ENCODE measurements at regions not wholly inside any gene's neighbourhood (a gene's known extent, or its start where the extent isn't known, plus 50 kb on each side); places are given as distances from the start of the nearest gene placed in this dataset.

DNA sequence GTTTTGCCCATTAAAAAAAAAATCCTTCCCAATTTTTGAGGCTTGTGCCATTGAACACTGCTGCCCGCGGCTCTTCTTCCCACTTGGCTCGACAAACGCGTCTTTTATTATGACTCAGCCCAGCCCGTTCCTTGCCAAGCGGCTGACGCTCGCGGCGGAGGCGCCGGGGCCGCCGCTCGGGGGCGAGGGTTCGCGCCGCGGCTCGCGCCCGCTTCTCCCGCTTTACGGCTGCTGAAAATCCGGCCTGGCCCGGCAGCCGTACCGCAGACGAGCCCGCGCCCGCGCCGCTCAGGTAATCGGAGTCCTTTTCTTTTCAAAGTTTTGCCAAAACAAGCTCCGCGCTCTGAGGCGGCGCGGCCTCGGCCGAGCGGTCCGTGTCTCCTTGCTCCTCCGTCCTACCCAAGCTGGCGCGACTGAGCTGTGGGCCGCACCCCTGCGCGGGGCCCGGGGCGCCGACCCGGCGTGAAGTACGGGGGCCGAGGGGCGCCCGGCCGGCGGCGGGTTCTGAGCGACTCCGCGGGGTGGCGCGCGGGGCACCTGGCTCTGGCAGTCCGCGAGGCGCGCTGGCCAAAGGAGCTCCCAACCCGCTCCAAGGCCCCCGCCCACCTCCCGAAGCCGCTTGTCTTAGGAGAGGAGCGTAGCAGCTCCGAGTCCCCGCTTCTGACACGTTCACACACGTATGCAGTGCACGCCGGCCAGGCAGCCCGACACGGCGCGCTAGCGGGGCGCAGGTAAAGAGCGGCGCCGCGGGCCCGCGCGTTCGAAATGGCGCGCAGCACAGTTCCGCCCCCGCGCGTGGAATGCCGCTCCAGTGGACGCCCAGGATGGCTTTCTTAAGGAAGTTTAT lies 418.2 kb upstream of the NAALADL2 start:
- TF ChIP-seq POLR2A (IDR thresholded peaks at IDR 0.05) = no peak
- TF ChIP-seq POLR2AphosphoS5 (IDR thresholded peaks at IDR 0.05) = peak; percentile 9 to 61 (median 42)
